ENCODE measurements at regions not wholly inside any gene's neighbourhood (a gene's known extent, or its start where the extent isn't known, plus 50 kb on each side); places are given as distances from the start of the nearest gene placed in this dataset.

DNA sequence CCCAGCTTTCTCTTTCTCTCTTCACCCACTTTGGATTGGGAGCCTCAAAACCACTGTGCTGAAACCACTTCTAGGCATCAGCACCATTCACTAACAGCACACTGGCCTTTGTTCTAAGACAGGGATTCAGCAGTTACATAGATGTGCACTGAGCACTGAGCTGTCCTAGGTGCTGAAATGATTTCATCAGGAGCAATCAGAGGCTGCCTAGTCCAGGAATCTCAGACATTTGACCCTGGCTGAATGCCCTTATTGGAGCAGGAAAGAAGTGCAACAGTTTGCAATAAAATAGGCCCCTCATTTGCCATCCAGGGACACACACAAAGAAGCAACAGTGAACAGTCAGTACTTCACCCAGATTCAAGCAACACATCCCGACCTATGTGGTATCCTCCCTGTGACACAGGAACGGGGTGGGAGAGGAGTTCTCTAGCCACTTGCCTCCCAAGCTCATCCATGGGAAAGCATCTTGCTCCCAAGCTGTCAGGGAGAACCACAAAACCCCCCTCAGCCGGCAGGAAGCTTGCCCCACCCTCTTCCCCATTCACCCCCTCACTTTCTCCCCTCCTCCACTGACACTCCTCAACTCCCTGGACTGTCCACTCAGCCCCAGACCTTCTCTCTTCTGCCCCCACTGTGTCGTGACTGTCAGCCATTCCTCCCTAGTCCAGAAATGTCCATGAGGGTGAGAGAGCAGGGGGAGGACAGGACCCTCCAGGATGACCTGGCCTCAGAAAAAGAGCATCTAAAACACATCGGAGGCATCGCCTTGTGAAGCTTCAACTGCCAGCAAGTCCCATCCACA, 304.4 kb downstream of the PREX1 start (continued):
- TF ChIP-seq EZH2 (conservative IDR thresholded peaks at IDR 0.05; ENCODE audit: low read depth, low read length) = no peak
- TF ChIP-seq KAT2B (IDR thresholded peaks at IDR 0.05; ENCODE audit: borderline replicate concordance, low read depth, low read length) = no peak
- TF ChIP-seq, protein P1, sequence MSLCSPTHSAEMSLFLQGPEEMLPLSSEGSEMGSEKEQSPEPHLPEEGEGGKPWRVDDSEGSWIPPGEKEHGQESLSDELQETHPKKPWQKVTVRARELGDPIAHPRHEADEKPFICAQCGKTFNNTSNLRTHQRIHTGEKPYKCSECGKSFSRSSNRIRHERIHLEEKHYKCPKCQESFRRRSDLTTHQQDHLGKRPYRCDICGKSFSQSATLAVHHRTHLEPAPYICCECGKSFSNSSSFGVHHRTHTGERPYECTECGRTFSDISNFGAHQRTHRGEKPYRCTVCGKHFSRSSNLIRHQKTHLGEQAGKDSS (CRISPR knock-in tag; IDR thresholded peaks at IDR 0.05; ENCODE audit: borderline replicate concordance, low read depth) = peak; percentile 93; the same call in 1 of the 2 replicates
- TF ChIP-seq, protein P2, sequence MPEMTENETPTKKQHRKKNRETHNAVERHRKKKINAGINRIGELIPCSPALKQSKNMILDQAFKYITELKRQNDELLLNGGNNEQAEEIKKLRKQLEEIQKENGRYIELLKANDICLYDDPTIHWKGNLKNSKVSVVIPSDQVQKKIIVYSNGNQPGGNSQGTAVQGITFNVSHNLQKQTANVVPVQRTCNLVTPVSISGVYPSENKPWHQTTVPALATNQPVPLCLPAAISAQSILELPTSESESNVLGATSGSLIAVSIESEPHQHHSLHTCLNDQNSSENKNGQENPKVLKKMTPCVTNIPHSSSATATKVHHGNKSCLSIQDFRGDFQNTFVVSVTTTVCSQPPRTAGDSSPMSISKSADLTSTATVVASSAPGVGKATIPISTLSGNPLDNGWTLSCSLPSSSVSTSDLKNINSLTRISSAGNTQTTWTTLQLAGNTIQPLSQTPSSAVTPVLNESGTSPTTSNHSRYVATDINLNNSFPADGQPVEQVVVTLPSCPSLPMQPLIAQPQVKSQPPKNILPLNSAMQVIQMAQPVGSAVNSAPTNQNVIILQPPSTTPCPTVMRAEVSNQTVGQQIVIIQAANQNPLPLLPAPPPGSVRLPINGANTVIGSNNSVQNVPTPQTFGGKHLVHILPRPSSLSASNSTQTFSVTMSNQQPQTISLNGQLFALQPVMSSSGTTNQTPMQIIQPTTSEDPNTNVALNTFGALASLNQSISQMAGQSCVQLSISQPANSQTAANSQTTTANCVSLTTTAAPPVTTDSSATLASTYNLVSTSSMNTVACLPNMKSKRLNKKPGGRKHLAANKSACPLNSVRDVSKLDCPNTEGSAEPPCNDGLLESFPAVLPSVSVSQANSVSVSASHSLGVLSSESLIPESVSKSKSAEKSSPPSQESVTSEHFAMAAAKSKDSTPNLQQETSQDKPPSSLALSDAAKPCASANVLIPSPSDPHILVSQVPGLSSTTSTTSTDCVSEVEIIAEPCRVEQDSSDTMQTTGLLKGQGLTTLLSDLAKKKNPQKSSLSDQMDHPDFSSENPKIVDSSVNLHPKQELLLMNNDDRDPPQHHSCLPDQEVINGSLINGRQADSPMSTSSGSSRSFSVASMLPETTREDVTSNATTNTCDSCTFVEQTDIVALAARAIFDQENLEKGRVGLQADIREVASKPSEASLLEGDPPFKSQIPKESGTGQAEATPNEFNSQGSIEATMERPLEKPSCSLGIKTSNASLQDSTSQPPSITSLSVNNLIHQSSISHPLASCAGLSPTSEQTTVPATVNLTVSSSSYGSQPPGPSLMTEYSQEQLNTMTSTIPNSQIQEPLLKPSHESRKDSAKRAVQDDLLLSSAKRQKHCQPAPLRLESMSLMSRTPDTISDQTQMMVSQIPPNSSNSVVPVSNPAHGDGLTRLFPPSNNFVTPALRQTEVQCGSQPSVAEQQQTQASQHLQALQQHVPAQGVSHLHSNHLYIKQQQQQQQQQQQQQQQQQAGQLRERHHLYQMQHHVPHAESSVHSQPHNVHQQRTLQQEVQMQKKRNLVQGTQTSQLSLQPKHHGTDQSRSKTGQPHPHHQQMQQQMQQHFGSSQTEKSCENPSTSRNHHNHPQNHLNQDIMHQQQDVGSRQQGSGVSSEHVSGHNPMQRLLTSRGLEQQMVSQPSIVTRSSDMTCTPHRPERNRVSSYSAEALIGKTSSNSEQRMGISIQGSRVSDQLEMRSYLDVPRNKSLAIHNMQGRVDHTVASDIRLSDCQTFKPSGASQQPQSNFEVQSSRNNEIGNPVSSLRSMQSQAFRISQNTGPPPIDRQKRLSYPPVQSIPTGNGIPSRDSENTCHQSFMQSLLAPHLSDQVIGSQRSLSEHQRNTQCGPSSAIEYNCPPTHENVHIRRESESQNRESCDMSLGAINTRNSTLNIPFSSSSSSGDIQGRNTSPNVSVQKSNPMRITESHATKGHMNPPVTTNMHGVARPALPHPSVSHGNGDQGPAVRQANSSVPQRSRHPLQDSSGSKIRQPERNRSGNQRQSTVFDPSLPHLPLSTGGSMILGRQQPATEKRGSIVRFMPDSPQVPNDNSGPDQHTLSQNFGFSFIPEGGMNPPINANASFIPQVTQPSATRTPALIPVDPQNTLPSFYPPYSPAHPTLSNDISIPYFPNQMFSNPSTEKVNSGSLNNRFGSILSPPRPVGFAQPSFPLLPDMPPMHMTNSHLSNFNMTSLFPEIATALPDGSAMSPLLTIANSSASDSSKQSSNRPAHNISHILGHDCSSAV (CRISPR knock-in tag; IDR thresholded peaks at IDR 0.05; ENCODE audit: borderline replicate concordance) = no peak
- TF ChIP-seq DPF2 (CRISPR knock-in tag; IDR thresholded peaks at IDR 0.05; ENCODE audit: borderline replicate concordance, low read depth) = no peak
- peak; percentile 76; the same call in 1 of the 2 replicates for TF ChIP-seq ZFP90 (CRISPR knock-in tag; IDR thresholded peaks at IDR 0.05; ENCODE audit: borderline replicate concordance)
- no peak for TF ChIP-seq ZNF562 (CRISPR knock-in tag; IDR thresholded peaks at IDR 0.05; ENCODE audit: borderline replicate concordance)
- TF ChIP-seq, protein P3, sequence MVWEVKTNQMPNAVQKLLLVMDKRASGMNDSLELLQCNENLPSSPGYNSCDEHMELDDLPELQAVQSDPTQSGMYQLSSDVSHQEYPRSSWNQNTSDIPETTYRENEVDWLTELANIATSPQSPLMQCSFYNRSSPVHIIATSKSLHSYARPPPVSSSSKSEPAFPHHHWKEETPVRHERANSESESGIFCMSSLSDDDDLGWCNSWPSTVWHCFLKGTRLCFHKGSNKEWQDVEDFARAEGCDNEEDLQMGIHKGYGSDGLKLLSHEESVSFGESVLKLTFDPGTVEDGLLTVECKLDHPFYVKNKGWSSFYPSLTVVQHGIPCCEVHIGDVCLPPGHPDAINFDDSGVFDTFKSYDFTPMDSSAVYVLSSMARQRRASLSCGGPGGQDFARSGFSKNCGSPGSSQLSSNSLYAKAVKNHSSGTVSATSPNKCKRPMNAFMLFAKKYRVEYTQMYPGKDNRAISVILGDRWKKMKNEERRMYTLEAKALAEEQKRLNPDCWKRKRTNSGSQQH (CRISPR knock-in tag; IDR thresholded peaks at IDR 0.05; ENCODE audit: low read depth) = peak; percentile 94
- no peak for TF ChIP-seq ZNF34 (CRISPR knock-in tag; IDR thresholded peaks at IDR 0.05; ENCODE audit: borderline replicate concordance)
- TF ChIP-seq, protein P4, sequence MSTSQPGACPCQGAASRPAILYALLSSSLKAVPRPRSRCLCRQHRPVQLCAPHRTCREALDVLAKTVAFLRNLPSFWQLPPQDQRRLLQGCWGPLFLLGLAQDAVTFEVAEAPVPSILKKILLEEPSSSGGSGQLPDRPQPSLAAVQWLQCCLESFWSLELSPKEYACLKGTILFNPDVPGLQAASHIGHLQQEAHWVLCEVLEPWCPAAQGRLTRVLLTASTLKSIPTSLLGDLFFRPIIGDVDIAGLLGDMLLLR (CRISPR knock-in tag; IDR thresholded peaks at IDR 0.05) = no peak
- TF ChIP-seq MXD4 (CRISPR knock-in tag; IDR thresholded peaks at IDR 0.05) = peak; percentile 83; the same call in 1 of the 2 replicates
- TF ChIP-seq ZNF256 (CRISPR knock-in tag; conservative IDR thresholded peaks at IDR 0.05) = peak; percentile 95; the same call in 1 of the 2 replicates
- TF ChIP-seq, protein P5, sequence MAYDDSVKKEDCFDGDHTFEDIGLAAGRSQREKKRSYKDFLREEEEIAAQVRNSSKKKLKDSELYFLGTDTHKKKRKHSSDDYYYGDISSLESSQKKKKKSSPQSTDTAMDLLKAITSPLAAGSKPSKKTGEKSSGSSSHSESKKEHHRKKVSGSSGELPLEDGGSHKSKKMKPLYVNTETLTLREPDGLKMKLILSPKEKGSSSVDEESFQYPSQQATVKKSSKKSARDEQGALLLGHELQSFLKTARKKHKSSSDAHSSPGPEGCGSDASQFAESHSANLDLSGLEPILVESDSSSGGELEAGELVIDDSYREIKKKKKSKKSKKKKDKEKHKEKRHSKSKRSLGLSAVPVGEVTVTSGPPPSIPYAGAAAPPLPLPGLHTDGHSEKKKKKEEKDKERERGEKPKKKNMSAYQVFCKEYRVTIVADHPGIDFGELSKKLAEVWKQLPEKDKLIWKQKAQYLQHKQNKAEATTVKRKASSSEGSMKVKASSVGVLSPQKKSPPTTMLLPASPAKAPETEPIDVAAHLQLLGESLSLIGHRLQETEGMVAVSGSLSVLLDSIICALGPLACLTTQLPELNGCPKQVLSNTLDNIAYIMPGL (CRISPR knock-in tag; IDR thresholded peaks at IDR 0.05; ENCODE audit: borderline replicate concordance in 1 of 2, low read depth in 1 of 2) = 0 out of 4 replicates have a peak, but pooled peaks of 1 of the 2 experiments have one; percentile 46
- TF ChIP-seq MAFG (CRISPR knock-in tag; IDR thresholded peaks at IDR 0.05) = no peak
